ENCODE measurements at regions not wholly inside any gene's neighbourhood (a gene's known extent, or its start where the extent isn't known, plus 50 kb on each side); places are given as distances from the start of the nearest gene placed in this dataset.

GRCh38 chr19:31160336-31160926 is 188.8 kb downstream of the TSHZ3 start:
- DNase-seq (ENCODE audit: low read depth): no peak

DNA sequence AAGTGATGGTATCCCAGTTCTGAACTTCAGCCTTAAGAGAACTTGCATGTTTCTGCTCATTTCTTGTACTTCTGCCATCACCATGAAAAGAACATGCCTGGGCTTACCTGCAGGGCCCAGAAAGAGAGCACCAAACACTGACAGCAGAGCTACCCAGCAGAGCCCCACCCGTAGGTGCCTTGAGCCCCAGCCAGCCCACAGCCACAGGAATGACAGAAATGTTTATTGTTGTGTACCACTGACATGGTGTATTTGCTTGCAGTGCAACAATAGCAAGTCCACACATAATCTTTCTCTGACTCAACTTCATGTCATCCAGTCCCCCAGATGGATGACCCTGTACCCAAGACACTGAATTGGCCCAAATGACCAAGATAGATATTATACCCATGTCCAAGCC is 195.2 kb downstream of the TSHZ3 start:
- DNase-seq (ENCODE audit: low read depth): no peak

- no peak for DNase-seq (ENCODE audit: low read depth)
These were observed 196.3 kb downstream of the TSHZ3 start for GRCh38 chr19:31152906-31153305.

GRCh38 chr19:31149441-31149941 is 199.7 kb downstream of the TSHZ3 start:
- DNase-seq (ENCODE audit: low read depth): no peak

- DNase-seq (ENCODE audit: low read depth): no peak
These were observed 200.6 kb downstream of the TSHZ3 start for GRCh38 chr19:31148671-31149070.

- no peak for DNase-seq (ENCODE audit: low read depth)
These were observed 202.0 kb downstream of the TSHZ3 start for GRCh38 chr19:31147234-31147633.

DNA sequence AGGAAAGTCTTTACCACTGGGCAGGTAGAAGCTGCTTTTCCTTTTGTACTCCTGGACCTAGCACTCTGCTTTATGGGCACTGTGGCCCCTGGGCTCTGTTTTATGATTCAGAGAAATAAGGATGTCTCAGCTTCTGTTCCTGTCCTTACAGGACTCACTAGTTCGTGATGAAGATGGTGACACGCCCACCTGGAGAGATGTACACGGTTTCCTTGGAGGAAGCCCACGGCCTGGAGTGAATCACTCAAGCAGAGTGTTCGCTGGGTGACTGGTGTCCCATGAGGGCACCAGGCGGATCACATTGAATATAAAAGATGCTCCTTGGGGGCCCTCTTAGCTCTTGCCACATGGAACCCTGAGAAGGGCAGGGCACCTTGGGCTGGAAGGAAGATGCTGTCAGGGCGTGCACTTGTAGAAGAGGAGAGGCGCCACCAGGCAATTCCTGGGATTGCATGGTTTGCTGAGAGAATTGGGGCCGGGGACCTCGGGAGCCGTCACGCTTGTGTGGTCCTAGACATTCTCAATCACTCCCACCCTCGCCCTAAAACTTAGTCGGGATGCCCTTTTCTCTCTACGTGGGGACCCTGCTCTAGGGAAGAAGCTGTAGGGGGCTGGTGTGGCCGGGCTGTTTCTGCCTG is 202.6 kb downstream of the TSHZ3 start:
- no peak for DNase-seq (ENCODE audit: low read depth)

GRCh38 chr19:31146015-31146414 is 203.2 kb downstream of the TSHZ3 start:
- no peak for DNase-seq (ENCODE audit: low read depth)

DNA sequence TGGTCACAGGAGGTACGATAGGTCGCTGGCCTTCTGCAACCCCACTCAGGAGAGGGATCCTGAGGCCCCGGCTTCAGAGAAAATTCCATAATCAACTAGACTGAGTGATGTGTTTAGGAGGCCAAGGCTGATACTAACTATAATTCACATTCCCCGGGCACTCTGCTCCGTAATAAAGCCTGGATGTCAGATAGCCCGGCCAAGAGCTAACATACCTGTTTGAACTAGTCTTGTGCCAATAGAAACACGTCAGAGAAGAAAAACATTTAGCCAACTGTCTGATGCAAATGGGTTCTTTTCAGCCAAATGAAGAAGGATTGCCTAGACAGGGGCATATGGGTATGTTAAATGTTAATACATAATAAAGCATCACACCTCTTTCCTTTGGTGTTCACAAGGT is 204.2 kb downstream of the TSHZ3 start:
- DNase-seq (ENCODE audit: low read depth): no peak

DNA sequence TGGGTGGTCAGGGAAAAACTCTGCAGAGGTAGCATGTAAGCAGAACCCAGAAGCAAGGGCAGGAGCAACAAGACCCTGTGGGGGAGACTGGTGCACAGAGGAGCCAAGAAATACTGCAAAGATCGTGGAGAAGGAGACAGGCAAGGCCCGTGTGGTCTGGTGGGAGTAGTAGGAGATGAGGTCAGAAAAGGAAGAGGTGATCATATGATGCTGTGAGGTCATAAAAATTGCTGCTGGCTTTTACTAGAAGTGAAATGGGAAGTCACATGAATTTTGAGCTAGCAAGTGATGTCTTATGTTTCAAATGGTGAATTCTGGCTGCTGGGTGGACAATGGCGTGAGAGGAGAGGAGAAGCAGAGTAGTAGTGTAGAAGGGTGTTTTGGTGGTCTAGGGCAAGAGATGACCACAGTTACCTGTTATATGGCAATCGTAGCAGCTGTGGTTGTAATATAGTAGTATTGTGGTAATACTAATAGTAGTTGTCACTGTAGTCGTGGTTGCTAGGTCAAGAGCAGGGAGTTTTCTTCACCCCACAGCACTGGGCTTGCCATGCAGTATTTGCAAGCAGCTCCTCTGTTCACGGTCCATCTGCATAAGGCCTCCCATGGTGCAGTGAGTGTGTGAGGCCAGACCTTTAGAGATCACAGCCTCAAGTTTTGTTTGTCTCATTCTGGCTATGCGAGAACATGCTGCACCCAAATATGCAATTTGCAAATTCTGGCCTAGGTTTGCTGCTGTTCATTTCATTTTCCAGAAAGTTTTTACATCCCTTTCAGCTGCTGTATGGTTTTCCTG is 205.0 kb downstream of the TSHZ3 start:
- DNase-seq (ENCODE audit: low read depth): no peak

DNA sequence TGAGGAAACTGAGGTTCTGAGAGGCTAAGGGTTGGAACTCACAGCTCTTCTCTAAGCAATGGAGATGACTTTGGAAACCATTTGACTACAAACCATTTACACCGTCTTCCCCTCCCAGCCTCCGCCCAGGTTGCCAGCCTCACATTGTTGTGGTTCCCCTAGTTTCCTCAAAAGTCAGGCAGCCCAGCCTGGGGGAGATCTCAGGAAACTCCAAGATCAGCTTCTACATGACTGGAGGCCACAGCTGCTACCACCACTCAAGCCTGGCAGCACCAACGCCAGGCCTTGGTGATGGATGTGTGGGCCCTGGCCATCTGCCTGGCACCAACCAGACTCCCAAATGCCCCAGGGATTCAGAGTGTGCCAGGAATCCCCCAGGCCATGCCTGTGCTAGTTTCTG is 207.9 kb downstream of the TSHZ3 start:
- no peak for DNase-seq (ENCODE audit: low read depth)

DNA sequence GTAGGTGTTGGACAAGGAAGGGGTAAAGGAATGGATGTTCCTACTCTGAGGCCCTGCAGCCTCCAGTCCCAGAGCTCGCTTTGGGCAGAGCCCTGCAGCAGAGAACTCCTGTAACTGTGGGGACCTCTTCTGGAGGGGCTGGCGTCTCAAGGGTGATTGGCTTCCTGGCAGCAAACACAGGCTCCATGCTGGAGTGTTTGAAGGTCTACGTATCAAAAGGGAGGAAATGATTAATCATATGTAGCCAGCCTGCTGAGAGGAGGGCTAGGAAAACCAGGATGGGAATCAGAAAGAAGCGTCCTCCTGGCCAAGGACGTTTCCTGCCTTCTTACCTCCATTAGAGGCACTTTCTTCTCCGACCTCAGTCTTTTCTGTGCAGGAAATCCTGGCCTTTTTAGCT is 208.5 kb downstream of the TSHZ3 start:
- no peak for DNase-seq (ENCODE audit: low read depth)

DNA sequence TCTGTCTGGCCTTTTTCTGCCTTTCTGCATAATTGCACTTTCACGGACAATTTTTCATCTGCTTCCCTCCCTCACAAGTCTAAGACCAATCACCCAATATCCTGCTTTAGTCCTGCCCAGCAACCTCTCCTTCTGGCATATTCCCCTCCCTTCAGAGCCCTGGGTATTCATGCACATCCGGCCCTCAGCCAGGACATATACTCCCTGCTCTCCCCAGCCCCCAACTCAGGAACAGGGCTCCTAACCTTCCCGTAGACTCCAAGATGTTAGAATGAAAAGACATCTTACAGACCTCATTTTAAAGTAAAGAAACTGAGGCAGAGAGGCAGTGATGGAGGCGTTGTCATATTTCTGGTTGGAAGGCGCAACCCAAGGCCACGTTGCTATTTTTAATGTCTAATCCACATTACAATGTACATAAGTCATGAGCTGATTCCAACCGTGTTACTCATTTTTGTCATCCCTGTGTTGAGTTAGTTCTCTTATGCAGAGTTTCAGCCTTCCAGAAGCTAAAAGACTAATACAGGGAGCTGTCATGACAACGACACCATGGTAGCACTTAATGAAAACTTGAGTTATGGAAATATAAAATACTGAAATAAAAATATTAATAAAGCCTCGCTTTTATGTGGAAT is 209.2 kb downstream of the TSHZ3 start:
- peak; percentile 68 for DNase-seq (ENCODE audit: low read depth)

GRCh38 chr19:31138077-31138476 is 211.2 kb downstream of the TSHZ3 start:
- no peak for DNase-seq (ENCODE audit: low read depth)

DNA sequence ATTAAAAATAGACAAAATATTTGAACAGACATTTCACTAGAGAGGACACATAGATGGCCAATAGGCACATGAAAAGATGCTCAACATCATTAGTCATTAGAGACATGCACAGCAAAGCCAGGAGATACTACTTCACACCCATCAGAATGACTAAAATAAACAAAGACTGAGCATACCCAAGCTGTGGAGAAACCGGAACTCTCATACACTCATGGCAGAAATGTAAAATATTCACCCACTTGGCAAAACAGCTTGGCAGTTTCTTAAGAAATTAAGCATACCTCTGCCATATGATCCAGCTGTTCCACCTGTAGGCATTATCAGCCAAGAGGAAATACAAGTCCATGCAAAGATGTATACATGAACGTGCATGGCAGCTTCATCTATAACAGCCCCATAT is 213.4 kb downstream of the TSHZ3 start:
- DNase-seq (ENCODE audit: low read depth): no peak

GRCh38 chr19:31132753-31133110 is 216.5 kb downstream of the TSHZ3 start:
- DNase-seq (ENCODE audit: low read depth): no peak

- no peak for DNase-seq (ENCODE audit: low read depth)
These were observed 220.9 kb downstream of the TSHZ3 start for GRCh38 chr19:31128291-31128690.

- DNase-seq (ENCODE audit: low read depth): peak; percentile 79
These were observed 221.9 kb downstream of the TSHZ3 start for GRCh38 chr19:31127134-31127967.

- DNase-seq (ENCODE audit: low read depth): no peak
These were observed 223.0 kb downstream of the TSHZ3 start for GRCh38 chr19:31126236-31126635.

DNA sequence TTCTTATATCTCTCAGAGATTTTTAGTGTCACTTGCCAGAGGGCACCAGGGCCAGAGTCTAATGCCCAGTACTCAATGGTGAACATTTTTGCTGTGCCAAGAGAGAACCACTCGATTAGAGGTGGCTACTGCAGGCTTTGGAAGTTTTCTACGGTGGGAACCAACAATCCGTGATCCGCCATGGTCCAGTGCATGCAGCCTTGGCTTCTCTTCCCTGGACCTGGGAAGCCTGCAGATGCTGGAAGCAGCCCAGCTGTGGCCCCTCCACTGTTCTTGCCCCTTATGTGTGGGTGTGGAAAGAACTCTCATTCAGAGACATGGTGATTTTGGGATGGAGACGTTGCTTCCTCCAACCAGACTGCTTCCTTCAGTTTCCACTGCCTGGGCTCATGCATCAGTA is 224.2 kb downstream of the TSHZ3 start:
- no peak for DNase-seq (ENCODE audit: low read depth)

- no peak for DNase-seq (ENCODE audit: low read depth)
These were observed 227.7 kb downstream of the TSHZ3 start for GRCh38 chr19:31121501-31121900.

GRCh38 chr19:31120952-31121351 is 228.3 kb downstream of the TSHZ3 start:
- DNase-seq (ENCODE audit: low read depth): no peak

Data from HS-27A (cell line).